ENCODE measurements at regions not wholly inside any gene's neighbourhood (a gene's known extent, or its start where the extent isn't known, plus 50 kb on each side); places are given as distances from the start of the nearest gene placed in this dataset.

DNA sequence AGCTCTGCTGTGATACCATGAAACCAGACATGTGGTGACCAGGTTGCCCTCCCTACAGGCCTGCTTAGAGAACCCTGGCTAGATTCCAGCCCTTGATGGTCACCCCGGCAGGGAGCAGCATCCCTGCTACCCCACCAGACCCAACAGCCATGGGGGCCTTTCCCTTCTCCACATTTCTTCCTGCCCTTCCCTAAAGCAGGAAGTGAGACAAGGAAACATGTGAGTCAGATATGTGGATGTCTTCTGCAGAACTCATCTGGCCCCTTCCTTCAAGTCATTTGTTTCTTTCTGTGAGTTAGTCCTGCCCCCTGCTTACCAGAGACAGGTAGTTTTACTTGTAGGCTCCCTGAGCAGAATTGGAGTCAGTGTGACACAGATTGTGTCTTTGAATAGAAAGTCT lies 147.1 kb upstream of the USP9Y start:
- no peak for DNase-seq
- intact Hi-C loops (cut with DNase I; ENCODE audit: low total_unique reads) (no loop called here), in situ Hi-C loops (cut with MboI; ENCODE audit: low sequenced_read_pairs in 4 of 4) (no loop called here)
- no peak for TF ChIP-seq POLR2A (IDR thresholded peaks at IDR 0.05)
- TF ChIP-seq, protein P1, sequence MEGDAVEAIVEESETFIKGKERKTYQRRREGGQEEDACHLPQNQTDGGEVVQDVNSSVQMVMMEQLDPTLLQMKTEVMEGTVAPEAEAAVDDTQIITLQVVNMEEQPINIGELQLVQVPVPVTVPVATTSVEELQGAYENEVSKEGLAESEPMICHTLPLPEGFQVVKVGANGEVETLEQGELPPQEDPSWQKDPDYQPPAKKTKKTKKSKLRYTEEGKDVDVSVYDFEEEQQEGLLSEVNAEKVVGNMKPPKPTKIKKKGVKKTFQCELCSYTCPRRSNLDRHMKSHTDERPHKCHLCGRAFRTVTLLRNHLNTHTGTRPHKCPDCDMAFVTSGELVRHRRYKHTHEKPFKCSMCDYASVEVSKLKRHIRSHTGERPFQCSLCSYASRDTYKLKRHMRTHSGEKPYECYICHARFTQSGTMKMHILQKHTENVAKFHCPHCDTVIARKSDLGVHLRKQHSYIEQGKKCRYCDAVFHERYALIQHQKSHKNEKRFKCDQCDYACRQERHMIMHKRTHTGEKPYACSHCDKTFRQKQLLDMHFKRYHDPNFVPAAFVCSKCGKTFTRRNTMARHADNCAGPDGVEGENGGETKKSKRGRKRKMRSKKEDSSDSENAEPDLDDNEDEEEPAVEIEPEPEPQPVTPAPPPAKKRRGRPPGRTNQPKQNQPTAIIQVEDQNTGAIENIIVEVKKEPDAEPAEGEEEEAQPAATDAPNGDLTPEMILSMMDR (IDR thresholded peaks at IDR 0.05 in 4 of 5, conservative IDR thresholded peaks at IDR 0.05 in 1 of 5): no peak
- Histone ChIP-seq H3K27me3 (no peaks in the 10 kb centered on the region), H3K36me3 (no peaks in the 10 kb centered on the region), H3K27ac (no peak overlapping the region), H3K9me3 (no peaks in the 10 kb centered on the region), H3K4me1 (no peaks in the 10 kb centered on the region), H3K4me3 (no peak overlapping the region)
- no peak for ATAC-seq

DNA sequence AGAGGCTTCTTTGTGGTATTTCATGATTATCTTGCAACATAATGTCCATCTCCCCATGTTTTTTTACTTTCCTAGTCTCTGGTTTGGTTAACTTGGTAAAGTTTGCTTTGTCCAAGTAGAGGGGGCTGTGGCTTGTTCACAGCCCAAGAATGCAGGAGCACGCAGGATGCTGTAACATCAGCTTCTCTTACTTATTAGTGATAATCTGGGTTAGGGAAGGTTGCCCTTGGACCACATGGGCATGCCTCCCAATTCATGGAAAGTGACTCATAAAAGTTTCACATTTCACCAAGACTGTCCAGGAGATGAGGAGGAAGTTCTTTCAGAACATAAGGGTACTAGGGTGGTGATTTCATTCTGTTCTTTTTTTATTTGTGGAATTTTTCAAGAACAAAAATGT lies 146.0 kb upstream of the USP9Y start:
- DNase-seq (no peak), ATAC-seq (no peak)
- TF ChIP-seq POLR2A (IDR thresholded peaks at IDR 0.05): no peak
- TF ChIP-seq, protein P1 (IDR thresholded peaks at IDR 0.05 in 4 of 5, conservative IDR thresholded peaks at IDR 0.05 in 1 of 5): no peak

DNA sequence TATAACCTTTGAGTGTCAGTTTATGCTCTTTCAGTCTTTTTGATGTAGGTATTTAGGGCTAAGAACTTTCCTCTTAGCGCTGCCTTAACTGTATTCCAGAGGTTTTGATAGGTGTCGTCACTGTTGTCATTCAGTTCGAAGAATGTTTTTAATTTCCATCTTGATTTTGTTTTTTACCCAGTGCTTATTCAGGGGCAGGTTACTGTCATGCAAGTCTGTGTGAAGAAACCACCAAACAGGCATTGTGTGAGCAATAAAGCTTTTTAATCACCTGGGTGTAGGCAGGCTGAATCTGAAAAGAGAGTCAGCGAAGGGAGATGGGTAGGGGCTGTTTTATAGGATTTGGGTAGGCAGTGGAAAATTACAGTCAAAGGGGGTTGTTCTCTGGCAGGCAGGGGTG lies 142.0 kb upstream of the USP9Y start:
- H3K9me3 ChIP-seq: no peaks in the 10 kb centered on the region
- no peak for ATAC-seq
- no peak for DNase-seq
- H3K4me3 ChIP-seq: no peak overlapping the region
- no peaks in the 10 kb centered on the region for H3K36me3 ChIP-seq
- TF ChIP-seq, protein P1 (IDR thresholded peaks at IDR 0.05 in 4 of 5, conservative IDR thresholded peaks at IDR 0.05 in 1 of 5): no peak
- no peak for TF ChIP-seq POLR2A (IDR thresholded peaks at IDR 0.05)
- intact Hi-C loops (cut with DNase I; ENCODE audit: low total_unique reads): no loop called here
- H3K27me3 ChIP-seq: no peaks in the 10 kb centered on the region
- no peaks in the 10 kb centered on the region for H3K4me1 ChIP-seq
- in situ Hi-C loops (cut with MboI; ENCODE audit: low sequenced_read_pairs in 4 of 4): no loop called here
- no peak overlapping the region for H3K27ac ChIP-seq

More for the DNA sequence above, 146.0 kb upstream of the USP9Y start:
- Histone ChIP-seq H3K27me3 (no peaks in the 10 kb centered on the region), H3K4me1 (no peaks in the 10 kb centered on the region), H3K4me3 (no peak overlapping the region), H3K27ac (no peak overlapping the region), H3K9me3 (no peaks in the 10 kb centered on the region), H3K36me3 (no peaks in the 10 kb centered on the region)
- intact Hi-C loops (cut with DNase I; ENCODE audit: low total_unique reads) (no loop called here), in situ Hi-C loops (cut with MboI; ENCODE audit: low sequenced_read_pairs in 4 of 4) (no loop called here)

DNA sequence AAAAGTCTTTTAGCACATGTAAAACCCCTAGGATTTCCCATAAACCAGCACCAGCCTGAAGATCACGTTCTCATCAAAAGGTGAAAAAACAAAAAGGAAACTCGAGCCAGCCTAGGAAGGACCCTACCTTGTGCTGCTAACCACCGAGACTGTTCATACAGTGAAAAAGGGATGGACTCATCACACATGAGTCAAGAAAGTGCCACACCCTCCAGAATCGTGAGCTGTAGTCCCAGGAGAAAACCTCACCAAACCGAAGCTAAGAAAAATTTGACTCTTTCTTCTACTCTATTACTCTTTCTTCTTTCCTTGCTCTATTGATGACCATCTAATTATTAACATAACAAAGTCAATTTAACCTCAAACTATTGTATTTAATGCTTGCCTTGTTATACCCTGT lies 124.8 kb upstream of the USP9Y start:
- Histone ChIP-seq H3K27me3 (no peaks in the 10 kb centered on the region), H3K36me3 (no peaks in the 10 kb centered on the region), H3K4me1 (no peaks in the 10 kb centered on the region), H3K9me3 (no peaks in the 10 kb centered on the region), H3K4me3 (no peak overlapping the region), H3K27ac (no peak overlapping the region)
- ATAC-seq: no peak
- in situ Hi-C loops (cut with MboI; ENCODE audit: low sequenced_read_pairs in 4 of 4): no loop called here
- TF ChIP-seq, protein P1 (IDR thresholded peaks at IDR 0.05 in 4 of 5, conservative IDR thresholded peaks at IDR 0.05 in 1 of 5): no peak
- TF ChIP-seq POLR2A (IDR thresholded peaks at IDR 0.05): no peak
- intact Hi-C loops (cut with DNase I; ENCODE audit: low total_unique reads): no loop called here
- no peak for DNase-seq

DNA sequence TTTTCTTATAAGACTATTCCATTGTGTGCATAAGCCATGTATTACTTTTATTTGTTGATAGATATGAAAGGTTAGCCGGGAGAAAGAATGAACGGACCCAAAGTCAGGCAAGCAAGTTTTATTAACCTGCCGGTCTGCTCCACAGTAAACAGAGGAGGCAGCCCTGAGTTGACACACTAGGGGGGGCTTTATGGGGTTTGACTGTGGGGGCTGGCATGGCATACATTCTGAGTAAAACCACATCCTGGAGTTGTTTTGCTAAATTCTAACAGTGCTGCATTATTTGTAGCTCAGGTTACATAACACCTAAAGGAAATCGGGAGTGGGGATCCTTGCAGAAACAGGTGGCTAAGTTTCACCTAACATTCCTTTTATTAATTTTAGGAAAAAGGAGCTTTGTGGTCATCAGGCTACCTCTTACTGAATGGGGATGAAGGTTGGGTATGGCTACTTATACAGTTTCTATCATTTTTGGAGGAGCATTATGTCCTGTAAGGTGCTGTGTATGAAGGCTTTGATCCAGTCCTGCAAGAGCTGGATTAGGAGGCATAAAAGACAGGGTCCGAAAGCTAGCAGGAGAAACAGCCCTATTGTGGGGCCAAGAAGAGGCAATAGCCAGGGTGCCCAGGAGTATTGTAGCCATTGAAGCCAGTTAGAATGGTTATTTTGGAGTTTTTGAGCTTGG lies 107.4 kb upstream of the USP9Y start:
- intact Hi-C loops (cut with DNase I; ENCODE audit: low total_unique reads): no loop called here
- TF ChIP-seq POLR2A (IDR thresholded peaks at IDR 0.05): no peak
- TF ChIP-seq, protein P1 (IDR thresholded peaks at IDR 0.05 in 4 of 5, conservative IDR thresholded peaks at IDR 0.05 in 1 of 5): no peak
- H3K27me3 ChIP-seq: no peaks in the 10 kb centered on the region
- DNase-seq (no peak), ATAC-seq (no peak)
- no peak overlapping the region for H3K4me3 ChIP-seq
- H3K36me3 ChIP-seq: no peaks in the 10 kb centered on the region
- H3K4me1 ChIP-seq: no peaks in the 10 kb centered on the region
- no peak overlapping the region for H3K27ac ChIP-seq
- in situ Hi-C loops (cut with MboI; ENCODE audit: low sequenced_read_pairs in 4 of 4): no loop called here
- no peaks in the 10 kb centered on the region for H3K9me3 ChIP-seq

Data from gastrocnemius medialis (tissue), 4 donors.